H9 (cell line): ENCODE measurements at regions not wholly inside any gene's neighbourhood (a gene's known extent, or its start where the extent isn't known, plus 50 kb on each side); places are given as distances from the start of the nearest gene placed in this dataset.

Source experiments
- DNase-seq: peaks from one replicate; pipeline ENCODE4 v3.0.0-alpha.2; 2017
- H2AFZ ChIP-seq: one replicate; pipeline ENCODE4 v1.6.1; 2013; ENCODE audit warnings: mild to moderate bottlenecking, low read length, control low read depth, moderate library complexity
- H2AK5ac ChIP-seq: 2 replicates; pipeline ENCODE4 v1.6.1; 2013; ENCODE audit warnings: low read length, control low read depth, mixed read lengths; ENCODE audit not compliant: insufficient read length
- H2BK120ac ChIP-seq: one replicate; pipeline ENCODE4 v1.6.1; 2013; ENCODE audit warnings: low read depth, mild to moderate bottlenecking, low read length, control low read depth, inconsistent platforms; ENCODE audit not compliant: poor library complexity, severe bottlenecking
- H2BK12ac ChIP-seq: 2 replicates; pipeline ENCODE4 v1.6.1; 2013; ENCODE audit warnings: low read length, control low read depth, mixed read lengths, low read depth; ENCODE audit not compliant: insufficient read length
- H2BK15ac ChIP-seq: 2 replicates; pipeline ENCODE4 v1.6.1; 2013; ENCODE audit warnings: low read depth, low read length, control low read depth
- H2BK20ac ChIP-seq: one replicate; pipeline ENCODE4 v1.6.1; 2013; ENCODE audit warnings: low read depth, mild to moderate bottlenecking, low read length, control low read depth, inconsistent platforms; ENCODE audit not compliant: poor library complexity, severe bottlenecking
- H2BK5ac ChIP-seq: 2 replicates; pipeline ENCODE4 v1.6.1; 2013; ENCODE audit warnings: low read length, control low read depth, mixed read lengths; ENCODE audit not compliant: insufficient read length
- H3K14ac ChIP-seq: 2 replicates; pipeline ENCODE4 v1.6.1; 2013; ENCODE audit warnings: low read length, control low read depth; ENCODE audit not compliant: insufficient read depth
- H3K18ac ChIP-seq: 2 replicates; pipeline ENCODE4 v1.6.1; 2013; ENCODE audit warnings: low read depth, mild to moderate bottlenecking, mixed read lengths, low read length, control low read depth; ENCODE audit not compliant: insufficient read length
- H3K23ac ChIP-seq: 2 replicates; pipeline ENCODE4 v1.6.1; 2013; ENCODE audit warnings: low read length, control low read depth, mixed read lengths, low read depth; ENCODE audit not compliant: insufficient read length
- H3K23me2 ChIP-seq: 2 replicates; pipeline ENCODE4 v1.6.1; 2013; ENCODE audit warnings: low read depth, mild to moderate bottlenecking, mixed read lengths, low read length, control low read depth; ENCODE audit not compliant: insufficient read length, poor library complexity, severe bottlenecking
- H3K27ac ChIP-seq: 2 replicates; pipeline ENCODE4 v1.5.1; 2013; ENCODE audit warnings: low read length, control low read depth, mixed read lengths, low read depth; ENCODE audit not compliant: insufficient read length
- H3K27me3 ChIP-seq: 2 replicates; pipeline ENCODE4 v1.6.1; 2013; ENCODE audit warnings: low read length, control low read depth, inconsistent platforms; ENCODE audit not compliant: insufficient read depth
- H3K4ac ChIP-seq: 2 replicates; pipeline ENCODE4 v1.6.1; 2013; ENCODE audit warnings: low read depth, mild to moderate bottlenecking, control low read depth, inconsistent platforms, low read length, moderate library complexity
- H3K4me1 ChIP-seq: 2 replicates; pipeline ENCODE4 v1.6.1; 2013; ENCODE audit warnings: low read length, control low read depth, inconsistent platforms; ENCODE audit not compliant: insufficient read depth
- H3K4me2 ChIP-seq: 2 replicates; pipeline ENCODE4 v1.6.1; 2013; ENCODE audit warnings: low read length, control low read depth, mixed read lengths; ENCODE audit not compliant: insufficient read length, insufficient read depth
- H3K56ac ChIP-seq: 2 replicates; pipeline ENCODE4 v1.6.1; 2013; ENCODE audit warnings: low read depth, mild to moderate bottlenecking, mixed read lengths, low read length, control low read depth; ENCODE audit not compliant: insufficient read length
- H3K79me1 ChIP-seq: 2 replicates; pipeline ENCODE4 v1.6.1; 2013; ENCODE audit warnings: low read depth, mild to moderate bottlenecking, moderate library complexity, low read length, control low read depth, inconsistent platforms; ENCODE audit not compliant: insufficient read depth, poor library complexity, severe bottlenecking
- H3K79me2 ChIP-seq: 2 replicates; pipeline ENCODE4 v1.6.1; 2013; ENCODE audit warnings: low read length, control low read depth, inconsistent platforms; ENCODE audit not compliant: insufficient read depth
- H3K9ac ChIP-seq: 2 replicates; pipeline ENCODE4 v1.6.1; 2013; ENCODE audit warnings: low read length, control low read depth, mixed read lengths; ENCODE audit not compliant: insufficient read length; ENCODE audit errors: extremely low read depth
- H3K9me3 ChIP-seq: one replicate; pipeline ENCODE4 v1.6.1; 2013; ENCODE audit warnings: low read depth, low read length, inconsistent platforms; ENCODE audit not compliant: control insufficient read depth
- H3T11ph ChIP-seq: one replicate; pipeline ENCODE4 v1.6.1; 2013; ENCODE audit warnings: mild to moderate bottlenecking, low read length, control low read depth, inconsistent platforms
- H4K20me1 ChIP-seq: one replicate; pipeline ENCODE4 v1.6.1; 2013; ENCODE audit not compliant: control insufficient read depth, insufficient read length, insufficient read depth
- H4K5ac ChIP-seq: 2 replicates; pipeline ENCODE4 v1.6.1; 2013; ENCODE audit warnings: low read depth, mild to moderate bottlenecking, mixed read lengths, low read length, control low read depth; ENCODE audit not compliant: insufficient read length
- H4K8ac ChIP-seq: replicated peaks from 2 replicates; pipeline ENCODE4 v1.6.1; 2013; ENCODE audit warnings: low read length, control low read depth, mixed read lengths, low read depth; ENCODE audit not compliant: insufficient read length
- H4K91ac ChIP-seq: 2 replicates; pipeline ENCODE4 v1.6.1; 2013; ENCODE audit warnings: low read depth, mild to moderate bottlenecking, moderate library complexity, mixed read lengths, low read length, control low read depth; ENCODE audit not compliant: insufficient read length
- H3K27ac Mint-ChIP-seq, 3 experiments: 2 replicates in 2 of 3; 3 replicates in 1 of 3; pipeline ENCODE4 v1.8.0; 2020 to 2021; ENCODE audit warnings: mixed read lengths in 3 of 3, mild to moderate bottlenecking in 1 of 3, moderate library complexity in 1 of 3
- H3K27me3 Mint-ChIP-seq: 2 replicates; pipeline ENCODE4 v1.8.0; 2021; ENCODE audit warnings: low read depth, mild to moderate bottlenecking, moderate library complexity, mixed read lengths
- H3K36me3 Mint-ChIP-seq, 3 experiments: 2 replicates in 2 of 3; 3 replicates in 1 of 3; pipeline ENCODE4 v1.8.0; 2020 to 2021; ENCODE audit warnings: low read depth in 3 of 3, mixed read lengths in 3 of 3; ENCODE audit not compliant: insufficient read depth in 1 of 3
- H3K4me1 Mint-ChIP-seq, 2 experiments: 2 replicates each; pipeline ENCODE4 v1.8.0; 2020; ENCODE audit warnings: mixed read lengths in 2 of 2
- H3K4me3 Mint-ChIP-seq, 2 experiments: 2 replicates in 1 of 2; 3 replicates in 1 of 2; pipeline ENCODE4 v1.8.0; 2020 to 2021; ENCODE audit warnings: mild to moderate bottlenecking in 2 of 2, mixed read lengths in 2 of 2, moderate library complexity in 1 of 2
- H3K9me3 Mint-ChIP-seq, 2 experiments: 2 replicates in 1 of 2; 3 replicates in 1 of 2; pipeline ENCODE4 v1.8.0; 2020; ENCODE audit warnings: mild to moderate bottlenecking in 2 of 2, mixed read lengths in 2 of 2, moderate library complexity in 1 of 2
- CTCF ChIP-seq: fragments of 200-600 bp; sonication (generic); conservative IDR thresholded peaks from 3 replicates; pipeline ENCODE4 v1.8.0; 2021; ENCODE audit warnings: antibody characterized with exemption, mild to moderate bottlenecking
- WGBS: extraction: QIAGEN DNeasy Blood & Tissue Kit; methylation state at CpG from one replicate; pipeline ENCODE4 v1.1.7; 2013; ENCODE audit warnings: missing lambda C conversion rate, low lambda C conversion rate, mixed read lengths; ENCODE audit not compliant: insufficient read length; ENCODE audit errors: extremely low coverage; 5-methylcytosine and 5-hydroxymethylcytosine counted together

DNA sequence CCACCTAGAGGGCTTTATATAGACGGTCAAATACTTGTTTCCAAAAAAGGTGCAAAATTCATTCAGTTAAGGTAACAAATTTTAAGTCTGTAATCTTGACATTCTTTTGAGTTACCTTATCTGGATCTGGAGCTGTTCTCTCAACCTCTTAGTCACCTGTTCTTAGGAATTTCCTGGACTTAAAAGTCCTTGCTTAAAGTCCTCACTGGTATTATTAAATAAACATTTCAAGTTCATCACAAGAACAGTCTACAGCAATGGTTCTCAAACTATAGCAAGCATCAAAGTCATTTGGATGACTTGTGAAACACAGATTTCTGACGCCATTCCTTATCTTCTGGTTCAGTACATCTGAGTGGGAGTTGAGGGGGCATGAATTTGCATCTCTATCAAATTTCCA, 122.9 kb upstream of the GOLIM4 start:
- no peak overlapping the region for H2BK15ac ChIP-seq
- no peaks in the 10 kb centered on the region for H3K23me2 ChIP-seq
- H3K4me3 Mint-ChIP-seq, result no peak overlapping the region
- H2AFZ ChIP-seq, result no peak overlapping the region
- no peaks in the 10 kb centered on the region for H3K27me3 ChIP-seq
- peaks cover 4% of the 10 kb centered on the region; the same call in 1 of the 2 replicates for H3K4me1 ChIP-seq
- no peak overlapping the region for H3K4ac ChIP-seq
- H4K5ac ChIP-seq, result no peak overlapping the region
- H2BK12ac ChIP-seq, result no peak overlapping the region
- H3K79me1 ChIP-seq, result no peaks in the 10 kb centered on the region
- no peaks in the 10 kb centered on the region for H3K27me3 Mint-ChIP-seq
- H3K79me2 ChIP-seq, result no peaks in the 10 kb centered on the region
- H2BK20ac ChIP-seq, result no peak overlapping the region
- no peak overlapping the region for H3K56ac ChIP-seq
- H4K20me1 ChIP-seq, result no peaks in the 10 kb centered on the region
- H3T11ph ChIP-seq, result no peak overlapping the region
- TF ChIP-seq CTCF, result no peak
- H2AK5ac ChIP-seq, result no peak overlapping the region
- no peak overlapping the region for H2BK5ac ChIP-seq
- H3K4me2 ChIP-seq, result no peak overlapping the region
- H3K4me1 Mint-ChIP-seq, result peaks cover 16 to 21% of the 10 kb centered on the region in 2 experiments
- H3K9me3 Mint-ChIP-seq, result no peaks in the 10 kb centered on the region; a peak in 1 of 5 replicates
- H3K27ac Mint-ChIP-seq, result no peak overlapping the region
- H3K9me3 ChIP-seq, result no peaks in the 10 kb centered on the region
- DNase-seq, result no peak
- H4K8ac ChIP-seq, result no peak overlapping the region
- H3K23ac ChIP-seq, result no peak overlapping the region
- no peak overlapping the region for H3K27ac ChIP-seq
- WGBS, result no CpG with 5 or more reads among the region's 2 CpGs
- no peak overlapping the region for H4K91ac ChIP-seq
- no peak overlapping the region for H3K14ac ChIP-seq
- no peak overlapping the region for H3K9ac ChIP-seq
- peaks cover 0 to 11% (median 0%) of the 10 kb centered on the region in 3 experiments; a peak in 1 of 7 replicates for H3K36me3 Mint-ChIP-seq
- no peak overlapping the region for H2BK120ac ChIP-seq
- no peak overlapping the region for H3K18ac ChIP-seq
